CD4-positive, alpha-beta T cell (primary cell): ENCODE measurements at regions not wholly inside any gene's neighbourhood (a gene's known extent, or its start where the extent isn't known, plus 50 kb on each side); places are given as distances from the start of the nearest gene placed in this dataset.

Experiments used
- ATAC-seq: fragments of 200-7000 bp; cut with Tn5 transposase; one replicate; pipeline ENCODE4 v1.10.0; 2022; ENCODE audit warnings: mild to moderate bottlenecking; ENCODE audit not compliant: poor library complexity
- CTCF ChIA-PET: fragments of 350-600 bp; sonication (Branson Sonifier 250); formaldehyde crosslinking; loops from one replicate; lab custom pipeline; 2021; ENCODE audit warnings: antibody characterized with exemption, inconsistent platforms; lab: Charles Lee
- POLR2A ChIA-PET: fragments of 350-600 bp; sonication (Branson Sonifier 250); formaldehyde crosslinking; loops from one replicate; lab custom pipeline; 2021; ENCODE audit warnings: antibody characterized with exemption, inconsistent platforms; lab: Charles Lee
- DNase-seq, 14 experiments: peaks; one replicate each; pipeline ENCODE4 v3.0.0-alpha.2; 2013 to 2020; ENCODE audit warnings: mixed read lengths in 2 of 14
- H3K27ac ChIP-seq, 2 donors: one replicate each; pipeline versions ENCODE4 v1.5.1 to v1.7.0; 2013; ENCODE audit warnings: low read length in 2 of 2, low read depth in 1 of 2, mild to moderate bottlenecking in 1 of 2
- H3K27me3 ChIP-seq, 2 experiments: 1 replicate in 1 of 2; 2 replicates in 1 of 2; pipeline versions ENCODE4 v1.6.1 to v1.7.0; 2013; ENCODE audit warnings: low read length in 2 of 2, control low read depth in 1 of 2, mild to moderate bottlenecking in 1 of 2, moderate library complexity in 1 of 2; ENCODE audit not compliant: insufficient read depth in 2 of 2, control insufficient read depth in 1 of 2
- H3K36me3 ChIP-seq: one replicate; pipeline ENCODE4 v1.6.1; 2013; ENCODE audit warnings: low read length, control low read depth; ENCODE audit not compliant: insufficient read depth
- H3K4me1 ChIP-seq: one replicate; pipeline ENCODE4 v1.6.1; 2013; ENCODE audit warnings: low read length, control low read depth; ENCODE audit not compliant: insufficient read depth
- H3K4me3 ChIP-seq: one replicate; pipeline ENCODE4 v1.5.1; 2013; ENCODE audit warnings: mild to moderate bottlenecking, low read length, moderate library complexity
- H3K9me3 ChIP-seq, 2 experiments: 1 replicate in 1 of 2; 2 replicates in 1 of 2; pipeline versions ENCODE4 v1.6.1 to v1.7.0; 2013; ENCODE audit warnings: low read length in 2 of 2, mild to moderate bottlenecking in 2 of 2, control low read depth in 1 of 2, moderate library complexity in 1 of 2; ENCODE audit not compliant: control insufficient read depth in 1 of 2, insufficient read depth in 1 of 2
- H3K27ac Mint-ChIP-seq: one replicate; pipeline ENCODE4 v1.8.0; 2020; ENCODE audit warnings: mixed read lengths
- H3K27me3 Mint-ChIP-seq: one replicate; pipeline ENCODE4 v1.8.0; 2021; ENCODE audit warnings: mixed read lengths
- H3K36me3 Mint-ChIP-seq: one replicate; pipeline ENCODE4 v1.8.0; 2021; ENCODE audit warnings: low read depth, mixed read lengths
- H3K4me1 Mint-ChIP-seq: one replicate; pipeline ENCODE4 v1.8.0; 2021; ENCODE audit warnings: low read depth, mixed read lengths
- H3K4me3 Mint-ChIP-seq: one replicate; pipeline ENCODE4 v1.8.0; 2020; ENCODE audit warnings: mild to moderate bottlenecking, mixed read lengths
- H3K9me3 Mint-ChIP-seq: one replicate; pipeline ENCODE4 v1.8.0; 2020; ENCODE audit warnings: mixed read lengths
- intact Hi-C, 2 experiments: fragments of 100-400 bp; cut with DNase I in 1 of 2; cut with micrococcal nuclease in 1 of 2; formaldehyde crosslinking; loops; one replicate each; pipeline versions ENCODE4 v1.15.1 to v1.9.0; 2023 to 2025; cut with DNase I, micrococcal nuclease
- TF ChIP-seq, protein P1 (sequence below): fragments of 200-600 bp; IDR thresholded peaks from one replicate; pipeline ENCODE4 v1.8.0; 2022; ENCODE audit warnings: antibody characterized with exemption, mild to moderate bottlenecking

DNA sequence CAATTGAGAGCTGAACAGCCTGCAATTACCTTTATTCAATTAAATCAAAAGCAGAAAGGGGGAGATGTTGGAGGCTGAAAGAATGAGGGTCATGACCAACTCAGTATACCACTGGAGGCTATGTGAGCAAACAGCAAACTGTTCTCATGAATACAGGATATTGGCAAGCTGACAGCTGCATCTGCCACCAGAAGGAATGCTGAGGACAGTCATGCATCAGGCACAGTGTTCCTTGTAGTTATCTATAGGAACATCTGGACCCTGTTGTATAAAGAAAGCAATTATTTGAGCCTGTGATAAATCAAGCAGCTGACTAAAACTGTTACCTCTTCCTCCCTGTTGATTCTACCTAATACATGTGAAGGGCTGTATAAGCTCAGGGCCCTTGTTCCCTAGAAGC, 2064.6 kb downstream of the TP53TG3F start:
- POLR2A ChIA-PET, result no interaction called here
- Histone ChIP-seq H3K27me3 (no peaks in the 10 kb centered on the region), H3K4me1 (no peaks in the 10 kb centered on the region), H3K4me3 (no peak overlapping the region), H3K27ac (no peak overlapping the region), H3K36me3 (no peaks in the 10 kb centered on the region), H3K9me3 (peaks cover 7 to 17% of the 10 kb centered on the region in 2 experiments)
- Mint-ChIP-seq H3K4me1 (no peaks in the 10 kb centered on the region), H3K27me3 (no peaks in the 10 kb centered on the region), H3K27ac (no peak overlapping the region), H3K36me3 (no peaks in the 10 kb centered on the region), H3K9me3 (peaks cover 13% of the 10 kb centered on the region), H3K4me3 (no peak overlapping the region)
- ATAC-seq (no peak), DNase-seq (no peak)
- intact Hi-C loops, result no loop called here
- TF ChIP-seq, protein P1, sequence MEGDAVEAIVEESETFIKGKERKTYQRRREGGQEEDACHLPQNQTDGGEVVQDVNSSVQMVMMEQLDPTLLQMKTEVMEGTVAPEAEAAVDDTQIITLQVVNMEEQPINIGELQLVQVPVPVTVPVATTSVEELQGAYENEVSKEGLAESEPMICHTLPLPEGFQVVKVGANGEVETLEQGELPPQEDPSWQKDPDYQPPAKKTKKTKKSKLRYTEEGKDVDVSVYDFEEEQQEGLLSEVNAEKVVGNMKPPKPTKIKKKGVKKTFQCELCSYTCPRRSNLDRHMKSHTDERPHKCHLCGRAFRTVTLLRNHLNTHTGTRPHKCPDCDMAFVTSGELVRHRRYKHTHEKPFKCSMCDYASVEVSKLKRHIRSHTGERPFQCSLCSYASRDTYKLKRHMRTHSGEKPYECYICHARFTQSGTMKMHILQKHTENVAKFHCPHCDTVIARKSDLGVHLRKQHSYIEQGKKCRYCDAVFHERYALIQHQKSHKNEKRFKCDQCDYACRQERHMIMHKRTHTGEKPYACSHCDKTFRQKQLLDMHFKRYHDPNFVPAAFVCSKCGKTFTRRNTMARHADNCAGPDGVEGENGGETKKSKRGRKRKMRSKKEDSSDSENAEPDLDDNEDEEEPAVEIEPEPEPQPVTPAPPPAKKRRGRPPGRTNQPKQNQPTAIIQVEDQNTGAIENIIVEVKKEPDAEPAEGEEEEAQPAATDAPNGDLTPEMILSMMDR, result no peak
- CTCF ChIA-PET, result no interaction called here

DNA sequence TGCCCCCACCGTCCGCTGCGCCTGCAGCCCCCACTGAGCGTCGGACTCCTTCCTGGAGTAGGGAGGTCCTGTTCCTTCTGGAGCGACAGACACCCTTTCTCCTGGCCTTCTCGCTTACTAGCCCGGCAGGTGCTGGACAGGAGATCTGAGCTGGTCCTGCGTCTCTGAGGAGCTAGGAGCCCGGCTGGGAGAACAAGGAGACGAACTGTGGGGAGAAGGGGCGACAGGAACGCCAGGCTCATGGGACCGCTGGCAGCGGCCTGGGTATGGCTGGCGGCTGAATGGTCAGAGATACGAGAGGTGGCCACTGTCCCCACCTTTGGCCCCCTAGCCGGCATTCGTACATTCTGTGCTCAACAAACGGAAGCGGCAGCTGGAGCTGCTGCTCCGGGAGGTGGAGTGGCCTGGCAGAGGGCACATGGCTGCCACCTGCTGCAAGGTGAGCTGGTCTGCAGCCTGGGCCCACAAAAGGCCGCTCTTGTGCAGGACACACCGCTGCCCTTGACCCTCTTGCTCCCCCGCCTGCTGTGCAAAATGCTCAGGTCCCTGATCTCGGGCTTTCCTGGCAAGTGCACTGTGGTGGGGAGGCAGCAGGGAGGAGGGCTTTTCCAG, 2066.7 kb downstream of the TP53TG3F start:
- TF ChIP-seq, protein P1, result no peak
- intact Hi-C loops, result no loop called here
- H3K4me3 ChIP-seq, result no peak overlapping the region
- H3K9me3 ChIP-seq, result peaks cover 7 to 19% of the 10 kb centered on the region in 2 experiments
- ChIA-PET CTCF (no interaction called here), POLR2A (no interaction called here)
- H3K27ac Mint-ChIP-seq, result no peak overlapping the region
- no peaks in the 10 kb centered on the region for H3K27me3 ChIP-seq
- H3K4me1 Mint-ChIP-seq, result no peaks in the 10 kb centered on the region
- DNase-seq, result no peak
- peaks cover 21% of the 10 kb centered on the region for H3K9me3 Mint-ChIP-seq
- H3K27me3 Mint-ChIP-seq, result no peaks in the 10 kb centered on the region
- H3K36me3 ChIP-seq, result no peaks in the 10 kb centered on the region
- H3K36me3 Mint-ChIP-seq, result no peaks in the 10 kb centered on the region
- H3K4me1 ChIP-seq, result no peaks in the 10 kb centered on the region
- no peak overlapping the region for H3K4me3 Mint-ChIP-seq
- ATAC-seq, result no peak
- no peak overlapping the region for H3K27ac ChIP-seq

DNA sequence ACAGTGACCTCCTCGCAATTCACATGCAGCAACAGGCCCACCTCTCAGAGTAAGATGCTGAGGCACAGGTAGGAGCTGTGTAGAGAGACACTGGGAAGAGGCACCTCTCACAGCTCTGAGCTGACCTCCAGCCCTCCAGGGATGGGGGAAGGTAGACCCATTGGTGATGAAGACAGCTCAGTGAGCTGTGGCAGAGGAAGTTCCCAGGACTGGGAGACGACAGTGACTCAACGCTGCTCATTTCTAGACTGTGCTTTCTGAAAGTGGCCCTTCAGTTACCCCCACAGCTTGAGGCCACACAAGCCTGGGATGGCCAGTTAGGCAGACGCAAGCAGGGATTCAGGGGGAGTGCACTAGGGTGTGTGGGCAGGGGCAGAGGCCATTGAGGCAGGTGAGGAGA, 2073.2 kb downstream of the TP53TG3F start:
- Histone ChIP-seq H3K36me3 (no peaks in the 10 kb centered on the region), H3K4me1 (no peaks in the 10 kb centered on the region), H3K9me3 (peaks cover 16 to 30% of the 10 kb centered on the region in 2 experiments), H3K4me3 (no peak overlapping the region), H3K27me3 (no peaks in the 10 kb centered on the region), H3K27ac (no peak overlapping the region)
- no peaks in the 10 kb centered on the region for H3K4me1 Mint-ChIP-seq
- no peak overlapping the region for H3K4me3 Mint-ChIP-seq
- intact Hi-C loops, result no loop called here
- H3K27ac Mint-ChIP-seq, result no peak overlapping the region
- peaks cover 16% of the 10 kb centered on the region for H3K9me3 Mint-ChIP-seq
- ChIA-PET POLR2A (no interaction called here), CTCF (no interaction called here)
- ATAC-seq, result no peak
- H3K36me3 Mint-ChIP-seq, result no peaks in the 10 kb centered on the region
- DNase-seq, result no peak
- TF ChIP-seq, protein P1, result no peak
- no peaks in the 10 kb centered on the region for H3K27me3 Mint-ChIP-seq
